Upper lobe of left lung (tissue), 4 donors: ENCODE measurements at regions not wholly inside any gene's neighbourhood (a gene's known extent, or its start where the extent isn't known, plus 50 kb on each side); places are given as distances from the start of the nearest gene placed in this dataset.

Experiments
- CTCF ChIP-seq, 6 experiments: fragments of 450-650 bp in 4 of 6; fragments of 200-600 bp in 2 of 6; sonication (generic) in 2 of 6; IDR thresholded peaks; one replicate each; pipeline ENCODE4 v1.5.1; 2016 to 2019; ENCODE audit warnings: antibody characterized with exemption in 6 of 6
- POLR2A ChIP-seq, 4 donors: fragments of 450-650 bp; IDR thresholded peaks; one replicate each; pipeline ENCODE4 v1.5.1; 2016 to 2017; ENCODE audit warnings: antibody characterized with exemption in 4 of 4, mild to moderate bottlenecking in 2 of 4

GRCh38 chr2:31728406-31729064, 147.8 kb upstream of the SRD5A2 start:
- TF ChIP-seq CTCF (IDR thresholded peaks at IDR 0.05) (no peak), POLR2A (IDR thresholded peaks at IDR 0.05) (no peak)
